Suprapubic skin (tissue), 4 donors: ENCODE measurements at regions not wholly inside any gene's neighbourhood (a gene's known extent, or its start where the extent isn't known, plus 50 kb on each side); places are given as distances from the start of the nearest gene placed in this dataset.

Experiments
- CTCF ChIP-seq, 2 donors: fragments of 200-600 bp in 1 of 2; fragments of 450-650 bp in 1 of 2; sonication (generic) in 1 of 2; IDR thresholded peaks; one replicate each; pipeline ENCODE4 v1.5.1; 2016 to 2019; ENCODE audit warnings: antibody characterized with exemption in 2 of 2, mild to moderate bottlenecking in 1 of 2, moderate library complexity in 1 of 2
- POLR2A ChIP-seq, 2 donors: fragments of 450-650 bp; IDR thresholded peaks; one replicate each; pipeline ENCODE4 v1.6.1; 2017; ENCODE audit warnings: antibody characterized with exemption in 2 of 2, mild to moderate bottlenecking in 2 of 2, moderate library complexity in 2 of 2
- POLR2AphosphoS5 ChIP-seq, 3 donors: sonication (generic); formaldehyde crosslinking; IDR thresholded peaks; one replicate each; pipeline ENCODE4 v1.6.1; 2017; ENCODE audit warnings: antibody characterized with exemption in 3 of 3

GRCh38 chr11:130528298-130529261, 80.1 kb downstream of the ADAMTS15 start:
- TF ChIP-seq CTCF (IDR thresholded peaks at IDR 0.05) (no peak), POLR2A (IDR thresholded peaks at IDR 0.05) (no peak), POLR2AphosphoS5 (IDR thresholded peaks at IDR 0.05) (no peak)
